ENCODE measurements at regions not wholly inside any gene's neighbourhood (a gene's known extent, or its start where the extent isn't known, plus 50 kb on each side); places are given as distances from the start of the nearest gene placed in this dataset.
"Not testable (repeated sequence)": the region's sequence is repeated elsewhere in the genome, so short reads cannot be mapped to it uniquely, and the experiment has no call there.

DNA sequence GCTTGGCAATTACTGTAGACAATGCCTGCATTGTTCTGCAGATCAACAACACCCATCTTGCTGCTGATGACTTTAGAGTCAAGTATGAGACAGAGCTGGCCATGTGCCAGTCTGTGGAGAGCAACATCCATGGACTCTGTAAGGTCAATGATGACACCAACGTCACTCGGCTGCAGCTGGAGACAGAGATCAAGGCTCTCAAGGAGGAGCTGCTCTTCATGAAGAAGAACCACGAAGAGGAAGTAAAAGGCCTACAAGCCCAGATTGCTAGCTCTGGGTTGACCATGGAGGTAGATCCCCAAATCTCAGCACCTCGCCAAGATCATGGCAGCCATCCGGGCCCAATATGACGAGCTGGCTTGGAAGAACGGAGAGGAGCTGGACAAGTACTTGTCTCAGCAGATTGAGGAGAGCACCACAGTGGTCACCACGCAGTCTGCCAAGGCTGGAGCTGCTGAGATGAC, 69.4 kb upstream of the RTL6 start:
- intact Hi-C loops (cut with DNase I), result not testable (repeated sequence)
- DNase-seq, result peak in 2 of 10 donors; percentile 25 to 63

DNA sequence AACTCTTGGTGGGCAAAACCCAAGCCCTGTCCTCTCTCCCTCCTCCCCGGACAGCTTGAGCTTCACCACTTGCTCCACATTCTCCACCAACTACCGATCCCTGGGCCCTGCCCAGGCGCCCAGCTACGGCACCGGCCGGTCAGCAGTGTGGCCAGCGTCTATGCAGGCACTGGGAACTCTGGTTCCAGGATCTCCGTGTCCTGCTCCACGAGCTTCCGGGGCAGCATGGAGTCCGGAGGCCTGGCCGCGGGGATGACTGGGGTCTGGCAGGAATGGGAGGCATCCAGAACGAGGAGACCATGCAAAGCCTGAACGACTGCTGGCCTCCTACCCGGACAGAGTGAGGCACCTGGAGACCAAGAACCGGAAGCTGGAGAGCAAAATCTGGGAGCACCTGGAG, 68.9 kb upstream of the RTL6 start:
- intact Hi-C loops (cut with DNase I), result no loop called here
- DNase-seq, result peak in 2 of 10 donors; percentile 47 to 74

- peak in 2 of 10 donors; percentile 20 to 66 for DNase-seq
- intact Hi-C loops (cut with DNase I), result not testable (repeated sequence)
Measured at GRCh38 chr22:44562651-44563050, 64.6 kb upstream of the RTL6 start.

- intact Hi-C loops (cut with DNase I), result no loop called here
- peak in 3 of 10 donors; percentile 24 to 50 (median 31) for DNase-seq
Measured at GRCh38 chr22:44561139-44561840, 63.3 kb upstream of the RTL6 start.

- peak in 2 of 10 donors; percentile 18 to 65 for DNase-seq
- intact Hi-C loops (cut with DNase I), result not testable (repeated sequence)
Measured at GRCh38 chr22:44558671-44559070, 60.6 kb upstream of the RTL6 start.

DNA sequence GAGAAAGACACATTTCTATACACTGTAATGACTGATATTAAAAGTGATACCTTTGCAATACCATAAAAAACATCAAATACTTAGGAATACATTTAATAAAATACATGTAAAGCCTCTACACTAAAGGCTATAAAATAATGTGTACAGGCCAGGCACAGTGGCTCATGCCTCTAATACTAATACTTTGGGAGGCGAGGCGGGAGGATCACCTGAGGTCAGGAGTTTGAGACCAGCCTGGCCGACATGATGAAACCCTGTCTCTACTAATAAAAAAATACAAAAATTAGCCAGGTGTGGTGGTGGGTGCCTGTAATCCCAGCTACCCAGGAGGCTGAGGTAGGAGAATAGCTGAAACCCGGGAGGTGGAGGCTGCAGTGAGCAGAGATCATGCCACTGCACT, 59.8 kb upstream of the RTL6 start:
- DNase-seq, result peak in 2 of 10 donors; percentile 13 to 16
- intact Hi-C loops (cut with DNase I), result not testable (repeated sequence)

- DNase-seq, result peak in 2 of 10 donors; percentile 20 to 23
- intact Hi-C loops (cut with DNase I), result no loop called here
Measured at GRCh38 chr22:44557064-44557748, 59.2 kb upstream of the RTL6 start.

DNA sequence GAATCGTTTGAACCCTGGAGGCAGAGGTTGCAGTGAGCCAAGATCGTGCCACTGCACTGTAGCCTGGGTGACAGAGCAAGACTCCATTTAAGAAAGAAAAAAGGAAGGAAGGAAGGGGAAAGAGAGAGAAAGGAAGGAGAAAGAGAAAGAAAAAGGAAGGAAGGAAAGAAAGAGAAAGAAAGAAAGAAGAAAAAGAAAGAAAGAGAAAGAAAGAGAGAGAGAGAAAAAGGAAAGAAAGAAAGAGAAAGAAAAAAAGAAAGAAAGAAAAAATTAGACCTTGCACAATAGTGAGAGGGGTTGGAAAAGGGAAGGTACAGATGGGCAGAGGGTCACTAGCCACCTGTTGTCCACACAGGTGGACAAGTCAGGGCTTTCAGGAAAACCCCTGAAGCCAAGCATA, 57.6 kb upstream of the RTL6 start:
- intact Hi-C loops (cut with DNase I), result no loop called here
- DNase-seq, result no peak

DNA sequence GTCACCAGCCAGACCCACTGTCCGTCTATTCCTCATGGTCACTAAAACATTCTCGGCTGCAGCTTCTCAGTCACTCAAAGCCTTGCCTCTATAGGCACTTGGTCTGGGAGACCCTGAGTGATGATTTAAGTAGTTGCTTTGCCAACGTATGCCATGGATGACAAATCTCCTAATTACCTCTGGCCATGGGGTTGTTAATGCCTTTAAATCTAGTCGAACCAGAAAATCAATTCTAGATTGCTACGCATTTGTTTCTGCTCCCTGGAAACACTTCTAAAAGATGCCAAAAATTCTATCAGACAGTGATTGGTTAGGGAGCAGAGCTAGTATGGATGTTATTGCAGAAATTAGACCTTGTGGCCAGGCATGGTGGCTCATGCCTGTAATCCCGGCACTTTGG, 57.0 kb upstream of the RTL6 start:
- peak in 1 of 10 donors; percentile 12 for DNase-seq
- intact Hi-C loops (cut with DNase I), result no loop called here

- intact Hi-C loops (cut with DNase I), result no loop called here
- peak in 2 of 10 donors; percentile 11 to 38 for DNase-seq
Measured at GRCh38 chr22:44554411-44554810, 56.4 kb upstream of the RTL6 start.

GRCh38 chr22:44550711-44551491, 52.9 kb upstream of the RTL6 start:
- peak in 2 of 10 donors; percentile 75 to 77 for DNase-seq
- intact Hi-C loops (cut with DNase I), result no loop called here

- no peak for DNase-seq
- intact Hi-C loops (cut with DNase I), result no loop called here
Measured at GRCh38 chr22:44549701-44550100, 51.7 kb upstream of the RTL6 start.

- intact Hi-C loops (cut with DNase I), result no loop called here
- peak in 1 of 10 donors; percentile 50 for DNase-seq
Measured at GRCh38 chr22:44548981-44549380, 50.9 kb upstream of the RTL6 start.

Data from posterior cingulate gyrus (tissue), 11 donors.